OCI-LY3 (cell line): ENCODE measurements at regions not wholly inside any gene's neighbourhood (a gene's known extent, or its start where the extent isn't known, plus 50 kb on each side); places are given as distances from the start of the nearest gene placed in this dataset.
"Not testable (repeated sequence)": the region's sequence is repeated elsewhere in the genome, so short reads cannot be mapped to it uniquely, and the experiment has no call there.

Source experiments
- H2AFZ ChIP-seq: fragments of 200-600, 300-600 bp; shearing (Covaris generic); 2 replicates; pipeline ENCODE4 v1.6.0; 2014; ENCODE audit warnings: antibody characterized with exemption, low read depth, low read length
- H3K27ac ChIP-seq: fragments of 200-600, 300-600 bp; sonication (generic); 2 replicates; pipeline ENCODE4 v1.5.1; 2014; ENCODE audit warnings: mild to moderate bottlenecking, low read length, moderate library complexity, mixed read lengths
- H3K27me3 ChIP-seq: fragments of 200-600, 300-600 bp; sonication (generic); 2 replicates; pipeline ENCODE4 v1.6.1; 2014; ENCODE audit warnings: low read depth, low read length, mixed read lengths
- H3K36me3 ChIP-seq: fragments of 200-600, 300-600 bp; sonication (generic); replicated peaks from 2 replicates; pipeline ENCODE3; 2014; ENCODE audit warnings: low read depth, low read length, mixed read lengths
- H3K4me1 ChIP-seq: fragments of 300-600, 200-600 bp; sonication (generic); 2 replicates; pipeline ENCODE4 v1.6.1; 2014; ENCODE audit warnings: low read length, mixed read lengths
- H3K4me2 ChIP-seq: fragments of 200-600, 300-600 bp; sonication (generic); 2 replicates; pipeline ENCODE4 v1.6.1; 2014; ENCODE audit warnings: low read length, mixed read lengths
- H3K4me3 ChIP-seq: fragments of 300-600, 200-600 bp; sonication (generic); 2 replicates; pipeline ENCODE4 v1.5.1; 2014; ENCODE audit warnings: antibody characterized with exemption, mild to moderate bottlenecking, low read length, moderate library complexity
- H3K79me2 ChIP-seq: fragments of 300-600, 200-600 bp; shearing (Covaris generic); 2 replicates; pipeline ENCODE4 v1.6.1; 2014; ENCODE audit warnings: mild to moderate bottlenecking, low read length, mixed read lengths
- H3K9ac ChIP-seq: fragments of 300-600, 200-600 bp; shearing (Covaris generic); 2 replicates; pipeline ENCODE4 v1.6.0; 2014; ENCODE audit warnings: mild to moderate bottlenecking, low read length, moderate library complexity
- H3K9me3 ChIP-seq: fragments of 200-600, 300-600 bp; shearing (Covaris generic); 2 replicates; pipeline ENCODE4 v1.6.1; 2014; ENCODE audit warnings: low read length, mixed read lengths; ENCODE audit not compliant: insufficient read depth
- H4K20me1 ChIP-seq: fragments of 200-600, 300-600 bp; sonication (generic); 2 replicates; pipeline ENCODE4 v1.6.1; 2016; ENCODE audit warnings: low read length, mixed read lengths; ENCODE audit not compliant: insufficient read depth
- EZH2phosphoT487 ChIP-seq: fragments of 200-600 bp; shearing (Covaris generic); IDR thresholded peaks from 2 replicates; pipeline ENCODE4 v1.6.1; 2018; ENCODE audit warnings: antibody characterized with exemption, mixed run types, low read depth
- TF ChIP-seq, protein P1 (sequence below): fragments of 200-600, 300-600 bp; sonication (generic); IDR thresholded peaks from 2 replicates; pipeline ENCODE4 v1.5.1; 2014; ENCODE audit warnings: antibody characterized with exemption, low read length, low read depth

DNA sequence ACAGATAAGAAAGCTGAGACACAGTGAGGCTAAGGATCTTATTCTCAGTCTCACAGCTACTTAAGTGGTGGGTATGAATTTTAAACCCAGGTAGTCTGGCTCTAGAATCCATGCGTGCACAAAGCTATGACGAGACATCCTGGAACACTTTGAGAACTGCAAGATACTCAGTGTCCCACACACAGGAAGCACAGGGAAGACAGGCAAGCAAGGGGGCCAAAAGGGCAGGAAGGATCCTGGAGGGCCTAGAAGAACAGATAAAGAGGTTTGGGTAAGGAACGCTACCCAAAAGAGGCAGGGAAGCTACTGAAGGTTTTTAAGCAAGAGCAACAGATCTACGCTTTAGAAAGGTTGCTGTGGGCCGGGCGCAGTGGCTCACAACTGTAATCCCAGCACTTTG, 99.1 kb upstream of the HES1 start:
- Histone ChIP-seq H3K27me3 (peaks cover 6% of the 10 kb centered on the region; the same call in 1 of the 2 replicates), H3K4me3 (no peak overlapping the region), H3K36me3 (no peaks in the 10 kb centered on the region), H3K4me2 (no peak overlapping the region), H2AFZ (no peak overlapping the region), H3K9ac (no peak overlapping the region), H3K79me2 (no peaks in the 10 kb centered on the region), H4K20me1 (no peaks in the 10 kb centered on the region), H3K27ac (no peak overlapping the region), H3K9me3 (no peaks in the 10 kb centered on the region), H3K4me1 (peaks cover 9% of the 10 kb centered on the region)
- no peak for TF ChIP-seq EZH2phosphoT487
- TF ChIP-seq, protein P1, sequence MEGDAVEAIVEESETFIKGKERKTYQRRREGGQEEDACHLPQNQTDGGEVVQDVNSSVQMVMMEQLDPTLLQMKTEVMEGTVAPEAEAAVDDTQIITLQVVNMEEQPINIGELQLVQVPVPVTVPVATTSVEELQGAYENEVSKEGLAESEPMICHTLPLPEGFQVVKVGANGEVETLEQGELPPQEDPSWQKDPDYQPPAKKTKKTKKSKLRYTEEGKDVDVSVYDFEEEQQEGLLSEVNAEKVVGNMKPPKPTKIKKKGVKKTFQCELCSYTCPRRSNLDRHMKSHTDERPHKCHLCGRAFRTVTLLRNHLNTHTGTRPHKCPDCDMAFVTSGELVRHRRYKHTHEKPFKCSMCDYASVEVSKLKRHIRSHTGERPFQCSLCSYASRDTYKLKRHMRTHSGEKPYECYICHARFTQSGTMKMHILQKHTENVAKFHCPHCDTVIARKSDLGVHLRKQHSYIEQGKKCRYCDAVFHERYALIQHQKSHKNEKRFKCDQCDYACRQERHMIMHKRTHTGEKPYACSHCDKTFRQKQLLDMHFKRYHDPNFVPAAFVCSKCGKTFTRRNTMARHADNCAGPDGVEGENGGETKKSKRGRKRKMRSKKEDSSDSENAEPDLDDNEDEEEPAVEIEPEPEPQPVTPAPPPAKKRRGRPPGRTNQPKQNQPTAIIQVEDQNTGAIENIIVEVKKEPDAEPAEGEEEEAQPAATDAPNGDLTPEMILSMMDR = no peak

DNA sequence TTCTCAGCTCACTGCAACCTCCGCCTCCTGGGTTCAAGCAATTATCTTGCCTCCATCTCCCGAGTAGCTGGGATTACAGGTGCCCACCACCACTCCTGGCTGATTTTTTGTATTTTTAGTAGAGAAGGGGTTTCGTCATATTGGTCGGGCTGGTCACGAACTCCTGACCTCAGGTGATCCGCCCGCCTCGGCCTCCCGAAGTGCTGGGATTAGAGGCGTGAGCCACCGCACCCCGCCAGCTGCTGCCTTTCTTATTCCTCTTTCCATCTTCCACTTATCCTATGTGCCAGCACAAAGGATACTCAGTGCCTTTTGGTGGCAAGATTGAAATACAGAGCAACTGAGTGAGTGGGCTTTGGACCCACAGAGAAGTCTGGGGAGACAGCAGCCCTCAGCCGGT, 97.6 kb upstream of the HES1 start:
- H3K9ac ChIP-seq, H3K4me1 ChIP-seq: not testable (repeated sequence)
- H3K27me3 ChIP-seq = peaks cover 11% of the 10 kb centered on the region

DNA sequence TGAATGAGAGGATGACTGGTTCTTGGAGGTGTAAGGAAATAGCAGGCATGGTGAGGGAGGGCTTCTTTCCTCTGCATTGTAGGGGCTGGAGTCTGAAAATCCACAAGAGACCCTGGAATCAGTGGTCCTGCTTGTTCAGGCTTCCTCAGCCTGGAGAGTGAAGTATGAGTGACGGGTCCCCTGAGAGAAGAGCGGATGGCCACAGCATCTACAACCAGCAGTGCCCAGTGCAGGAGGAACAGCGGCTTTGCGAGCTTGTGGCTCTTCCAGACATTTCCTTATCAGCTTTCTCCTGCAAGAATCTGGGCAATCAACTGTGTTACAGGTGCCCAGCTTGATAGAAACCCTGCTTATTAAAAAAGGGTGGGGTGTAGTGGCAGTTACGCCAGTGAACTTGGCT, 97.0 kb upstream of the HES1 start:
- TF ChIP-seq, protein P1 = no peak
- TF ChIP-seq EZH2phosphoT487 = no peak
- no peaks in the 10 kb centered on the region for H3K36me3 ChIP-seq
- H3K27ac ChIP-seq = no peak overlapping the region
- no peaks in the 10 kb centered on the region; the same call in 1 of the 2 replicates for H3K4me1 ChIP-seq
- H3K4me2 ChIP-seq = no peak overlapping the region
- H3K9me3 ChIP-seq = no peaks in the 10 kb centered on the region
- no peak overlapping the region for H3K4me3 ChIP-seq
- no peak overlapping the region for H3K9ac ChIP-seq
- H4K20me1 ChIP-seq = no peaks in the 10 kb centered on the region
- H3K27me3 ChIP-seq = peaks cover 12% of the 10 kb centered on the region
- H3K79me2 ChIP-seq = no peaks in the 10 kb centered on the region
- H2AFZ ChIP-seq = no peak overlapping the region

More for the DNA sequence above, 97.6 kb upstream of the HES1 start:
- H4K20me1 ChIP-seq, H2AFZ ChIP-seq, H3K4me2 ChIP-seq, H3K27ac ChIP-seq, H3K36me3 ChIP-seq, H3K79me2 ChIP-seq, H3K9me3 ChIP-seq, H3K4me3 ChIP-seq: not testable (repeated sequence)

DNA sequence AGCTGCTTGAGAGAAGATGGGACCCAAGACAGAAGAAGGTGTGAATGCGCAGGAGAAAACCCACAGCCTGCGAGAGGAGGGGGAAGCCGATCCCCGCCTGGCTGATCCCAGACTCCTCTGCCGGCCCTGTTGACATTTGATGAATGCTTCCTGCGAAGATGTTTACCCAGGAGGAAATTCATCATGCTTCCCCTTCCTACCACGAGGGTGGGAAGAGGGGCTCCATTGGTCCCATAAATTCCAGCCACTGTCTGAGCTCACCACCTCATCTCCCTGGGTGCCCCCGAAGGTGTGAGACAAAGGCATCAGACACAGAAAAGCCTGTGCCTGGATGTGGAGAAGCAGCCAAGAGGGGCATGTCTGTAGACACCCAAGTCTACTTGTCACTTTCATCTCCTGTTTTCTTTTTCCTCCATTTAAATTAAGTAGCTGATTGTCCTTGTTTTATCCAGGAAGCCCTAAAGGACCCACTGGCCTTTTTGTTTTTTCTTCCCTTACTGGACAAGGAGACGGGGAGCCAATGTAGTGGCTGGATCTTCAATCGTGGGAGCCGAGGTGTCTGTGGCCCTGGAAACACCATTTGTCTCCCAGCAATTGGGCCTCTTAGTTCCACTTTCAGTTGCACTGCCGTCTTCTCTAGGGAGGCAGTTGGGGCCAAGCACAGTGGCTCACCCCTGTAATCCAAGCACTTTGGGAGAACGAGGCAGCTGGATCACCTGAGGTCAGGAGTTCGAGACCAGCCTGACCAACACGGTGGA, 95.3 kb upstream of the HES1 start:
- Histone ChIP-seq H3K27me3 (peaks cover 14% of the 10 kb centered on the region), H3K79me2 (no peaks in the 10 kb centered on the region), H4K20me1 (no peaks in the 10 kb centered on the region), H3K27ac (no peak overlapping the region), H3K9ac (no peak overlapping the region), H3K9me3 (no peaks in the 10 kb centered on the region), H3K4me2 (no peak overlapping the region), H2AFZ (no peak overlapping the region), H3K4me3 (no peak overlapping the region), H3K4me1 (peaks cover 10% of the 10 kb centered on the region), H3K36me3 (no peaks in the 10 kb centered on the region)
- TF ChIP-seq, protein P1 = no peak
- no peak for TF ChIP-seq EZH2phosphoT487
